DMS 273 treated with DMSO at 0.1 percent for 48 hours (cell line): ENCODE measurements at regions not wholly inside any gene's neighbourhood (a gene's known extent, or its start where the extent isn't known, plus 50 kb on each side); places are given as distances from the start of the nearest gene placed in this dataset.

Experiments
- DNase-seq: peaks from one replicate; lab custom pipeline; 2025; lab: John Stamatoyannopoulos, UW

DNA sequence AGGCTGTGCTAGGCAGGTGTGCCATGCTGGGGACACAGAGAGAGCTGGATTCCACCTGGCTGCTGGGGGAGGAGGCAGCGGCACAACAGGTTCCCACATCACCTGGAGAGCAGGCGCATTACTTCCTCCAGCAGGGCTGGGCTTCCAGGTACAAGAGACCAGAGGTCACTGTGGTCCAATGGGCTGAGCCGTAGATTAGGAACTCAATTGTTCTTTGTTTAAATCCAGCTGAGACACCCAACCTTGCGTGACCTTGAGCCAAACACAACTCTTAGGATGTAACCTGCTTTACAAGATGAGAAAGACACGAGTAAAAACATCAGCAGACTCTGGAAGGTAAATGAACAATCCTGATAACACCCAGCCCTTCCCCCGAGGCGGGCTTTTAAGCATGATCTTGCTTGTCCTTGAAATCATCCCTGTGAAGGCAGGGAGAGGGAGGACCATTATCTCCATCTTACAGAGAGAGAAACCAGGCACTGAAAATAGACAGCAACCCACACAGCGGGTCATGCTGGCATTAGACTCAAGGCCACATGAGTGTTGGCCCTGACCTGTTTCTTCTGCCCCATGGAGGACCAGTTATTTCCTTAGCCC is 216.5 kb upstream of the RREB1 start:
- DNase-seq = no peak

DNA sequence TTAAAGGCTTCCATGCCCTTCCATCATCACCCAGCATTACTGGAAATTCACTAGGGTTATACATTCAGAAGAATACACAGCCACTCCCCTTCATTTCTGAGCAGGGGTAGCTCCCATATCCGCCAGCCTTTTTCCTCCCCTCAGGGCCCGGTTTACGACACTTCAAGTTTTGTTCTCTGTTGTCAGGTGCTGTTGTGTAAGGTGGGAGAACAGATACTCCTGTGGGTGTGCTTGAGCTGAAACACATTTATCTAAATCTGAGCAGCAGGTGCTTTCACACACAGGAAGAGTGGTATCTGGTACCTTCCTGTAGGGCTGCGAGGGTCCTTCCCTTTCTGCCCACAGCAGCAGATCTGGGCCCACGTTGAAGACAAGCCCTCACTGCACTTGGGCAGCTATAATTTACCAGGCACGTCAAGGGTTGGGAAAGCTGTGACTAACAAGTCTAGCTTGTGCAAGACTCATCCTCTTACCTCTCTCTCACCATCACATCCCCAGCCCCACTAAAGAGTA is 215.8 kb upstream of the RREB1 start:
- DNase-seq = no peak

DNA sequence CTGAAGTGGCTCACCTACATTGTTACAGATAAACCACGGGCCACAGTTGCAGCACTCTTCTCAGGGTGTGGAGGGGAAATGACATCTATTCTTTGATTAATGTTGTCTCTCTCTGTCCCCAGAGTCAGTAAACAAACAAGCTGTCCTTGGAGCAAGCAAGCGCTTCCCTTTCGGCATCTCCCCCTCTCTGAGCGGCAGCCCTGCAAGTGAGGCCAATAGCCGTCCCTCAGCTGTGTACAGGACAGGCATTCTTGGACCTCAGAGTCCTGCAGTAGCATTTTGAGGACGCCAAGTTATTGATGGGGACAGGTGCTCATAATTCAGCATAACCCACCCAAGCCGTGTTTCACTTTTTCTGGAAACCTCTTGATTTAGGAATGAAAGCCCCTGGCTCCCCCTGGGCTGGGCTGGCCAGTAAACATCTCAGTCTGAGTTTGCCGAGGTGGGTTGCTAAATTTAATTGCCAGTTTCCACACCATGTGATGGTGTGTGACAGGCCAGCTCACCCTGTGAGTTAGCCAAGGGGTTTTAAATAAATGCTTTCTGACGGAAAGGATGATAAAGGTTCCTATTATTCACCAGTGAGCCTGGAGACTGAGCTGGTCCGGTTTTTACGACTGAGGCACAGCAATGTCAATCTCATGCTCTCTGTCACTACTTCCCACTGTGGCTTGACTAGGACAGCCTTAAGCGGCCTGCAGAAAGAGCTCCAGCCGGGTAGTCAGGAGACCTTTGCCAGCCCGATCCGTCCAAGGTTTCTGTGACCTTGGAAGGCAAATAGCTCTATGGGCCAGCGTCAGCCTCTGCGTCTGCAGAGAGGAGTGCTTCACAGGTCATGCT is 214.8 kb upstream of the RREB1 start:
- no peak for DNase-seq

DNA sequence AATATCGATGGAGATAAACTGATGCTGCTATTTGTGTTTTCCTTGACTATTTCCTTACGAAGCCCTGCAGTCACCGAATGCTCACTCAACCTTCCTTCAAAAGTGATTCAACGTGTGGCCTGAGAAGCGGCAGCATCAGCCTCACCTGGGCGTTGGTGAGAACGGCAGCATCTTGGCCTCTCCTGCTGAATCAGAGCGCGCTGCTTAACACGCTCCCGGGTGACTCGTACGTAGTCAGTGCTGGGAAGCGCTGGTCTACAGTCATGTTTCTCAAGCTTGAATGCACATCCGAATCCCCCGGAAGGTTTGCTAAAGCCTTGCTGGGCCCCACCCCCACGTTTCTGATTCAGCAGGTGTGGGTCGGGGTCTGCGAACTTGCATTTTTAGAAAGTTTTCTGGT is 214.1 kb upstream of the RREB1 start:
- DNase-seq = no peak

DNA sequence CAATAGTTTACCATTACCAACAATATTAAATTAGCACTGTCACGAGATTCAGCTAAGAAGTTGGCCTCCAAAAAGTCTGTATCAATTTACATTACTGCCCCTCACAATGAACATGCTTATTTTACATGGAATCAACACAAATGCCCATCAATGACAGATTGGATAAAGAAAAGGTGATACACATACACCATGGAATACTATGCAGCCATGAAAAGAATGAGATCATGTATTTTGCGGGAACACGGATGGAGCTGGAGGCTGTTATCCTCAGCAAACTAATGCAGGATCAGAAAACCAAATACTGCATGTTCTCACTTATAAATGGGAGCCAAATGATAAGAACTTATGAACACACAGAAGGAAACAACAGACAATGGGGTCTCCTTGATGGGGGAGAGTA is 211.8 kb upstream of the RREB1 start:
- no peak for DNase-seq

DNA sequence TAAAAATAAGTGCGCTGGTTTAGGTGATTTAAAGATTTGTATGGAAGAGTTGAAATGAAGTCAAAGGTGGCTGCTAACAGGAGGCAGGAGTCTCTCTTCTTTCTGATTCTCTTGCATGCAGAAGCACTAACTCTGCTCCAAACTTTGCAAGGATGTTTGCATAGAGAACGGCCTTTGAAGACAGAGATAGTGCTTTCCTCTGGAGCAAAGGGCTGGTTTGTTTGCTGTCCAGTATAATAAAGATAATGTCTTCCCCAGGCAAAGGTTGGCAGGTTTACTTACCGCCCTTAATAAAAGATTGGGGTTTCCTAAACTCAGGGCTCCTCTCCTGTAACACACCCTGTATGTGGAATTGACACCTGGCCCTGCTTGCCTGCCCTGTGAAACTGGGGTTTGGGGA is 210.6 kb upstream of the RREB1 start:
- no peak for DNase-seq

DNA sequence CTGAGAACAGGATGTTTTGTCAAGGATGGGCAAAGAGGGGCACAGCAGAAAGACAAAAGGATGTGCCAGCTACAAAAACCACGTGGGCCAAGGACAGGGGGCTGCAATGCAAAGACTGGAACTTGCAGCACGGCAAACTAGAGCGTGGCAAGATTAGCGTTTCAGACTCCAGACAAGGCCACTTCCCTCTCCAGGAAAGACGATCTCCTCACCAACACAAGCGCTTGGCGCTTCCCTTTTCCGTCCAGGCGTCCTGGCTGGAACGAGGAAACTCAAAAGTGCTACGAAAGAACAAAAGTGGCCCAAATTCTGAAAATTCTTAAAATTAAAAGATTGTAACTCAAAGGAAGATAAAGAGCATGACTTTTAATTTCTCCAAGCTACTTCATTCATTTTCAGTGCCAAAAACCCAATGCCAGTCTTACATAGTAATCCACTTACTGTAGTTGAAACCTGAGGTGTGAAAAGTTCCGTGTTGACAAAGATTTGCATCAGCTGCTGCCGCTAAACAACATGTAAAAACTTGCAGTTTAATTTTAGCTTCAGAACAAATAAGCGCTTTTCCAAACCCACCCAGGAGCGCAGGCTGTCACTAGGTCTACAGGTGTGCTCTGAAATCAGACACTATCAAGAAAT is 207.1 kb upstream of the RREB1 start:
- no peak for DNase-seq

DNA sequence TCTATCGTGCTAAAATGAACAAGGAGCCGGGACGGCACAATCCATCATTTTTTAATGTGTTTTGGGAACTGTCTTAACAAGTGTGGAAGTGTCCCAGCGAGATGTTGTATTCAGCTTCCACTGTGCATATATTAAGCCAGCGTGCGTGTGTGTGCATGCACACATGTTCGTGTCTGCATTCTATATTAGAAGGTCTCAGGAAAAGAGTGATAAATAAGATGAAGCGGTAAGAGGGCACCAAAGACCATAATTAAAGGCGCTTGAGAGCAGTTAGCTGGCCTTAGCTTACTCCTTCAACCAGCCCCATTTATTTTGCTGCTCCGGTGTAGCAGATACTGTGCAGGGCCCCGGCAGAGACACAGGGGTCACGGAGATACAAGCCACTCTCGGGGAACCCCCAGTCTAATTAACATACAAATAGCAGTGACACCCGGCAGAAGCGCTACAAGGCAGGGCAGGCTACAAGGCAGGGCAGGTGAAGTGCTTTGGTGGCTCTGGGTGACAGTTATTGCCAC is 206.5 kb upstream of the RREB1 start:
- no peak for DNase-seq

DNA sequence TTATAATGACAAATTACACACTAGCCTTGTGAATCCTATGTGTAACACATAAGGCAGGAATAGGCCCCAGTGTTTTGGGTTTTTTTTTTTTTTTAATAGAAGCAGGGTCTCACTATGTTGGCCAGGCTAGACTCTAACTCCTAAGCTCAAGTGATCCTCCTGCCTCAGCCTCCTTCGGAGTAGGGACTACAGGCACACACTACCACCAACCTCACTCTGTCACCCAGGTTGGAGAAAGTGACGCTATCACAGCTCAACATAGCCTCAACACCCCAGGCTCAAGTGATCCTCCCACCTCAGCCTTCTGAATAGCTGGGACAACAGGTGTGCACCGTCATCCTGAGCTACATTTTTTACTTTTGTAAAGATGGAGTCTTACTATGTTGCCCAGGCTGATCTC is 205.8 kb upstream of the RREB1 start:
- DNase-seq = no peak

DNA sequence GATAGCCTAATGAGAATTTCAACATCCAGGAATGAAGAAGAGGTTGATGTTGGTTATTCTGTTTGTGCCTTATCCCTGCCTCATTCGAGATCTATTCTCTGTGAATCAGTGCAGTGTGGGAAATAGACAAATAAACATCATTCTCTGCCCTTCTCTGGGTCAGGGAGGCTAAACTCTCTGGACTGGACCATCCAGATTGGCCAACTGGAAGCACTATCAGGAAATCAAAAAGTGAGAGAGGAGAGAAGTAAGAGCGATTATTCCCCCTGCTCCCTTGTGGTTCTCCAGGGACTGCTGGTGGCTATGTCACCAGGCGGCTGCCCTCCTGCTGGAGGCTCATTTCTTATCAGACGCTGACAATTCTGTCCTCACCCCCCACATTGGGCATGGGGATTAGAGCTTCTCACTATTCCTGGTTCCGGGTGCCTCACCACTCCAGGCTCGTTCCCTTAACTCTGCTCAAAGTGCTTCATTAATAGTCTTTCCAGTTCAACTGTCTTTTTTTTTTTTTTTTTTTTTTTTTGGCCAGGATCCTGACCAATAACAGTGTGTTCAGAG is 201.7 kb upstream of the RREB1 start:
- no peak for DNase-seq

DNA sequence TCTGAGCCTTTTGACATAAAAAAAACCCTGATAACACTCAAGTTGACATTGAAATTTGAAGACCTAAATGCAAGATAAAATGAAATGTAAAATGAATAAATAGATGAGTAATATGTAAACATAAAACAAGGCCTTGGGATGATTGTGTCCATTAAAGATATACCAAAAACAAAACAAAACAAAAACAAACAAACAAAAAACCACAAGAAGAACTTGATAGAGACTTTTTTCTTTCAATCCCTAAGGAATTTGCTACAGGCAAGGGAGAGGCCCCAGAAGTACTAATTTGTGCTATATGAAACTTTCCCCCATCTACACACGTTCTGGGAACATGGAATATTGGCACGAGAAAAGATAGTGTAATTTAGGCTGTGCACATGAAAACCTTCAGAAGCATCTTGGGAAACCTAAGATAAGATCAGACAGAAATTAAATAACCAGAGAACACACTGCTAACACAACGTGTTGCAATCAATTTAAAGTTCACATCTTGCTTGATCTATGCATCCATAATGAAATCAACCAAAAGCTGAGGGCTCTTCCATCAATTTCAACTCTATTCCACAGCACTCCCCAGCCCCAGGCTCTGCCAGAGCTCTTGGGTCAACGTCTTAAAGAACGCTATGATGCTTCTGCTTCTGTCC is 201.1 kb upstream of the RREB1 start:
- no peak for DNase-seq

DNA sequence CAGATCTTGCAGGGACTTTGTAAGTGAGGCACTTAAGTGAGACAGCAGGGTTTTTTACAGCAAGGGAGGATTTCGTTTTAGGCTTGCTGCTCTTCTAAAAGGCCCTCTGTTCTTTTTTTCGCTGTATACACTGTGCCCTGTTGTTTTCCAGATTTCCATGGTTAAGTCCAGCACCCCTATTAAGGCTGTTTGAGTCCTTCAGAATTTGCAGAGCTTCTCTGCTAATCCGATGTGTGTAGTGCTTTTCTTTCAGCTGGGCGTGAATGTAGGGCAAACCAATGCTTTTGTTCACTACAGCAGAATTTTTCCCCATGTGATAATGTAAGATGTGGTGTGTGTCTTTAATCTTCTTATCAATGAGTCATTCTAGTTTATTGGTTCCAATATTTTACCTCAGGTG is 200.5 kb upstream of the RREB1 start:
- no peak for DNase-seq

DNA sequence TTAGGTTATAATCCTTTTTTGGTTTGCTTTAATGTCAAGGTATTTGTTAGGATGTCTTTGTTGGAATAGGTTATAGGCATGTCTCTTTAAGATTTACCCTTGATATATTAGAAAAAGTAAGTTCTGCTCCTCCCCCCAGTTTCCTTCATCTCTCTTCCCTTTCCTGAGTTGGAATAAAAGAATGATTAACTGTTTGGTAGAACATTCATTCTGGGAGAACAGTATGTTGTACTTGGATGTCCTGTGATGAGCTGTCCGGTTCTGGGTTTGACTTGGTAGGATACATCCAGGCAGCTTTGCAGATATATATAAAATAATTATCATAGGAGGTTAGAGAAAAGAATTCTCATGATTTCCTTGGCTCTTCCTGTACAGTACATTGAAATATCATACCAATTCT is 199.6 kb upstream of the RREB1 start:
- no peak for DNase-seq

DNA sequence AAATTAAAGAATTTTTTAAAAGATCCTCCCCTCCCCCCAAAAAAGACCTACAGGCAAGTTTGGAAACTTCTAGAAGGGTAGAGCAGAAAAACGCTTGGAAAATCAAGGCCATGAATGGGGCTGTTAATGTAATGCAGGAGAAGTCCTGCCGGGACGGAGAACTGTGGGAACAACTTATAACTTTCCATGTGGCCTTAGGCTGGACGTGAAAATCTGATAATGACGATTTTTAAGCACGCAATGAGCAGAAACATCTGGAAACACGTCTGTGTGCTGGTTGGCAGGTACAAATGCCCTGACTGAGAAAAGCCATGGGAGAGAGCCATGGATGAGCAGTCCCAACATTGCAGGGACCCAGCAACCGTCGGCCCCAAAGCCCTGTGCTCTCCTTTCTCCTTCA is 198.7 kb upstream of the RREB1 start:
- DNase-seq = no peak

DNA sequence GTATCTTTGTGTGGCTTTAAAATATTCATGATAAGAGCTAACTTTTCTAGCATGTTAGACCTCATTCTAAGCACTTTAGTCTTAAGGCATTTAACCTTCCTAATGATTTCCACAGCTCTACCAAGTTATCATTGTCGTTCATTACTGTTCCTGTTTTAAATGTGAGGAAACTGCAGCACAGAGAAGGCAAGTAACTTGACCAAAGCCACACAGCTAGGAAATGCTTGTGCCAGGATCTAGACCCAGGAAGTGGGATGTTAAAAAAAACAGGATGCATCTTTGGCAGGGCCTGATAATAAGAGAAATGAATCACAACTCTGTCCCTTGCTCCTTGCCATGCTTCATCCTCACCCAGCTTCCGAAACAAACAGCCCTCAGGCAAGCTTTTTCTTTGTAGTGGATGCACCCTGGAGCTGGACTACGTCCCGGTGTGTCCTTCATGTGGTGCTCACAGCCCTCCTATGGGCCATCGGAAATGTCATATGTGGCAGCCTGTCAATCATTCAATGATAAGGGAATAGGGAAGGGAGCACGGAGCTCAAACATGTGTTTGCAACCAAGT is 196.9 kb upstream of the RREB1 start:
- DNase-seq = no peak

DNA sequence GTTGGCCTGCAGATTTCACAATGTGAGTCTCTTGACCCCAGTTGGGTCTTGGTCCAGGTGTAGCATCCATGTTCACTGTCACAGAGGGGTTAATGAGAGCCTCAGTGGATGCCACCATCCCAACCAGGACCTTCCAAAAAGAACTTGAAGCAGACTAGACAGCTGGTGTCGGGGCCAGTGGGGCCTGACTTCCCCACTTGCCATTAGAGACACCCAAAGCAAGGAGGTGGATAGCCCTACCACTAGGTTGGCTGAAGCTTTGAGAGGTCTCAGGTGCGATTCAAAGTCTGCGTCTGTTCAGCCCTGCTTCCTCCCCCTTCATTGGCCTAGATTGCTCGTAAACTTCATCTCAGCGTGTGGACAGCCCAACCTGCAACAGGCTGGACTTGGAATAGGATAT is 196.4 kb upstream of the RREB1 start:
- DNase-seq = no peak

DNA sequence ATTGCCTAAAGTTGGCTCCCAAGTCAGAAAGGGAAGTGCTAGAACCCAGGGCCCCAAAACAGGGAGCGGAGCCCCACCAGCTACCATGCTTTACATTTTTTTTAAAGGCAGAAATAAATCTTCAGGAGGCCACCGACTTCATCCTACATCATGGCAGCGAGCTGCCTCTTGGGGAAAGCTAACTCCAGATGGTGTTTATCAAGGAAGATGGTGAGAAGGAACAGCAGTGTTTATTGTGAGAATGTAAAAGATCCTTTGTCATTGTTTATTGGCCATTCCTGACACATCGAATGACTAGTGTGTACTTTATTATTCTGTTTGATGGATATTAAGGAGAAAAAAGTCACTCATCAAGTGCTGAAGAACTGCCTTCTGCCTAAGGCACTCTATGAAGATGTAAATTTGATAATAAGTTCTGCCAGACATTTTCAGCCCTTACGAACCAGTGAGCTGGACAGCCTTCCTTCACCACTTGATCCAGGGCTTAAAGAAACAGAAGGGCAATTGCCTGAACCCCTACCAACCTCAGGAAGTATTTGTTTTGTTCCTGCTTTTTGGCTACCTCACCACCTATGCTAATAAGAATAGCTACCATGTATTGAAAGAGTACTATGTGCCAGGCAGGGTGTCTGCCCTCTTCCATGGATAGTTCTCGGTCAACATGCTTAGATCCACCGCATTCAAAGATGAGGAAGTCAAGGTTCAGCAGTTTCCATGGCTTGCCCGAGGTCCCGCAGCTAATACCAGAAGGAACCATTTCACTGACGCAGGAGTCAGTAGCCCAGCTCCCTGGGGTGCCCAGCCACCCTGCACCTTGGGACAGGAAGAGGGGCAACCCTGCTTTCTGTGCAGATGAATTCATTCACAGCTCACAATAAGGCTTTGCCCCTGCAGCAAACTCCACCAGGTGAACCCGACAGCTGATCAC is 194.7 kb upstream of the RREB1 start:
- DNase-seq = peak; percentile 41

DNA sequence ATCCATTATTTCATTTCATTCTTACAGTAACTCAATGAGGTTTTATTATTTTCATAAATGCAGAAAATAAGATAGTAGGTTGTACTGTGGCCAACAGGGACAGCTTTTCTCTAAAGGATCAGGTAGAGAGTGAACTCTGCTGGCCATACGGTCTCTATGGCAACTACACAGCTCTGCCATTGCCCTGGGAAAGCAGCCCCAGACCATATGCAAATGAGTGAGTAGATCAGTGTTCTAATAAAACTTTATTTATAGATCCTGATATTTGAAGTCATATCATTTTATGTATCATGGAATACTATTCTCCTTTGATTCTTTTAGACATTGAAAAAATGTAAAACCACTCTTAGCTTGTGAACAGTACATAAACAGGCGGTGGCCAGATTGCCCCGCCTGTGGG is 192.5 kb upstream of the RREB1 start:
- DNase-seq = no peak

DNA sequence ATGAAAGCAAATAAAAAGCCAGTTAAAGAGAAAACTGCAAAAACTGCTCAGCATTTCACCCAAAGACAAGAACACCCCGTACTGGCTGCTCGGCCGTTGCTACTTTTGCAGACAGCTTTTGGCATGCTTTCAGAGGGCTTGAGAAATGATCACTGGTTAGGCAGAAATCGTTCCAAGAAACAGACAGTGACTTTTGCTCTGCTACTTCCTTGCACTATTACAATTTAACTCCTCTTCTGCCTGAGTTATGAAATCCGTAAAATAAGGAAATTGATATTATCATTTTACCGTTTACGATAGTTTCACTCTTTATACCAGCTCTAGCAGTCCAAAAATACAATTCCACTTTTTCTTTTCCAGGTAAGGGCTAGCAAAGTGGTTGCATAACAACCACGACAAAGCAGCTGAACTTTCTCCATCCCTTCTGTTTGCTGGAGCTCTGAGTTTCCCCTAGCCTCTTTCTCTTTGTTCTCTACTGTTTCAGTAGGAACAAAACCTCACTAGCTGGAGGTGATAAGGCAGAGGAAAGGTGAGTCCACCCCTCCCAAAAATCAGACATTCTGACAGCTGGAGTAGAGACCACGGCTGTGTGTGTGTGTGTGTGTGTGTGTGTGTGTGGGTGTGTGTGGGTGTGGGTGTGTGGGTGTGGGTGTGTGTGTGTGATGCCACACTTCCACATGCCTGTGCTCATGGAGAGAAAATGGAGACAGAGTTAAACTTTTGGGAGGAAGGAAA is 191.8 kb upstream of the RREB1 start:
- DNase-seq = no peak

DNA sequence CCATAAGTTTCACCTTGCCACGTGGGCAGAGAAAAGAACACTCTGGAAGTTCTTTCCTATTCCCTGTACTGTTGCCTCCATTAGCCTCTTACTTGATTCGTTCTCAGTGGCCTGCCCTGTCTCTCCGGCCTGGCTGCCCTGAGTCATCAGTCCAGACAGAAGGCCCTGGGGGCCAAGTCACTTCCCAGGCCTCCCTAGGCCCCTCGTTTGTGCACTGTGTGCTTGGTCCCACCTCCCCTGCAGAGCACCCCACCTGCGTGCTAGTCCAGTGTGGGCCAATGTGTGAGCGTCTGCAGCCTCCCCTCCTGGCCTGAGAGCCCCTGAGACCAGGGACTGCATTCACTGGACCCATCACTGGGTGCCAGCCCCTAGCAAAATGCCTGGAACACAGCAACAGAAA is 191.2 kb upstream of the RREB1 start:
- DNase-seq = no peak
